GM21367 (cell line): ENCODE measurements at regions not wholly inside any gene's neighbourhood (a gene's known extent, or its start where the extent isn't known, plus 50 kb on each side); places are given as distances from the start of the nearest gene placed in this dataset.
A peak's percentile ranks its signal among the peaks of the same experiment; 100 is the strongest.

Experiments
- ATAC-seq: cut with Tn5 transposase; IDR thresholded peaks from one replicate; pipeline ENCODE4 v1.9.1; 2021; ENCODE audit not compliant: unreplicated experiment

- ATAC-seq: no peak
These were observed 112.8 kb upstream of the PSMD7 start for GRCh38 chr16:74183601-74184360.

- no peak for ATAC-seq
These were observed 126.8 kb upstream of the PSMD7 start for GRCh38 chr16:74169687-74170376.

GRCh38 chr16:74169066-74169465, 127.5 kb upstream of the PSMD7 start:
- no peak for ATAC-seq

GRCh38 chr16:74168445-74168844, 128.2 kb upstream of the PSMD7 start:
- no peak for ATAC-seq

- no peak for ATAC-seq
These were observed 130.2 kb upstream of the PSMD7 start for GRCh38 chr16:74166456-74166855.

GRCh38 chr16:74165566-74166080, 131.0 kb upstream of the PSMD7 start:
- no peak for ATAC-seq

- no peak for ATAC-seq
These were observed 135.9 kb upstream of the PSMD7 start for GRCh38 chr16:74160759-74161158.

GRCh38 chr16:74153773-74154172, 142.8 kb upstream of the PSMD7 start:
- no peak for ATAC-seq

- ATAC-seq: no peak
These were observed 150.0 kb upstream of the PSMD7 start for GRCh38 chr16:74146643-74147042.

GRCh38 chr16:74143171-74143570, 153.4 kb upstream of the PSMD7 start:
- no peak for ATAC-seq

GRCh38 chr16:74141015-74141414, 155.6 kb upstream of the PSMD7 start:
- ATAC-seq: no peak

GRCh38 chr16:74140557-74140956, 156.1 kb upstream of the PSMD7 start:
- no peak for ATAC-seq

- no peak for ATAC-seq
These were observed 172.8 kb upstream of the PSMD7 start for GRCh38 chr16:74123826-74124225.

GRCh38 chr16:74123195-74123594, 173.4 kb upstream of the PSMD7 start:
- no peak for ATAC-seq

- ATAC-seq: no peak
These were observed 178.8 kb upstream of the PSMD7 start for GRCh38 chr16:74117798-74118197.

- no peak for ATAC-seq
These were observed 183.1 kb upstream of the PSMD7 start for GRCh38 chr16:74113545-74113944.

GRCh38 chr16:74111456-74111982, 185.1 kb upstream of the PSMD7 start:
- no peak for ATAC-seq

GRCh38 chr16:74107795-74108610, 188.6 kb upstream of the PSMD7 start:
- peak; percentile 79 for ATAC-seq

- ATAC-seq: no peak
These were observed 192.6 kb upstream of the PSMD7 start for GRCh38 chr16:74104022-74104421.

GRCh38 chr16:74101379-74102137, 195.1 kb upstream of the PSMD7 start:
- ATAC-seq: no peak
